Thoracic aorta (tissue), 2 donors: ENCODE measurements at regions not wholly inside any gene's neighbourhood (a gene's known extent, or its start where the extent isn't known, plus 50 kb on each side); places are given as distances from the start of the nearest gene placed in this dataset.

Experiments used
- ATAC-seq: fragments of 150-250 bp; one replicate; pipeline ENCODE4 v1.8.0; 2017; ENCODE audit warnings: low read depth; ENCODE audit not compliant: insufficient number of reproducible peaks, low FRiP score
- DNase-seq: peaks from one replicate; pipeline ENCODE4 v3.0.0-alpha.2; 2020; ENCODE audit warnings: low spot score
- H3K27ac ChIP-seq, 2 donors: fragments of 200-600 bp; sonication (generic); 1 replicate in 1 of 2; 2 replicates in 1 of 2; pipeline ENCODE4 v1.5.1; 2016; ENCODE audit warnings: mild to moderate bottlenecking in 2 of 2, moderate library complexity in 2 of 2
- H3K27me3 ChIP-seq: fragments of 200-600 bp; sonication (generic); replicated peaks from 2 replicates; pipeline ENCODE4 v1.6.0; 2016; ENCODE audit warnings: mild to moderate bottlenecking; ENCODE audit not compliant: insufficient read depth
- H3K36me3 ChIP-seq: fragments of 200-600 bp; sonication (generic); one replicate; pipeline ENCODE4 v1.5.1; 2016
- H3K4me1 ChIP-seq, 2 donors: fragments of 200-600 bp; sonication (generic); 1 replicate in 1 of 2; 2 replicates in 1 of 2; pipeline versions ENCODE4 v1.5.1 to v1.6.0; 2016; ENCODE audit warnings: low read depth in 2 of 2, mild to moderate bottlenecking in 1 of 2; ENCODE audit not compliant: control insufficient read depth in 1 of 2
- H3K4me3 ChIP-seq: fragments of 200-600 bp; sonication (generic); 2 replicates; pipeline ENCODE4 v1.5.1; 2016; ENCODE audit warnings: mild to moderate bottlenecking
- H3K9me3 ChIP-seq: fragments of 200-600 bp; sonication (generic); 2 replicates; pipeline ENCODE4 v1.5.1; 2016
- TF ChIP-seq, protein P1 (sequence below): fragments of 200-600 bp; sonication (generic); IDR thresholded peaks from one replicate; pipeline ENCODE4 v1.5.1; 2019; ENCODE audit warnings: antibody characterized with exemption

DNA sequence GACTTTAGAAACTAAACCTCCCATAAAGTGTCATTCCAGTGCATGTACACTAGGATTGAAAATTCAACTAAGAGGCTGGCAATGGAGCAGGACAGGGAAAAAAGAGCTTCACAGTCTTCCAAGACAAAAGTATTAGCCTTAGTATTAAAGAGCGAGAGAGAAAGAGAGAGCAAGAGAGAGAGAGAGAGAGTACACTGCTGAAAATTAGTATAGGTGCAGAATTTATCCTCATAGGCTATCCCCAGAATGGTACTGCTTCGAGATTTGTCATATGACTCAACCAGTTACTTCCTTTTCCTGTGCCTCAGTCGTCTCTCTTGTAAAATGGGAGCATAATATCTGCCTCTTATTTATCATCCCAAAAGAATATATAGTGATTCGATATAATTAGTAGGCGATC, 543.2 kb upstream of the JARID2 start:
- TF ChIP-seq, protein P1, sequence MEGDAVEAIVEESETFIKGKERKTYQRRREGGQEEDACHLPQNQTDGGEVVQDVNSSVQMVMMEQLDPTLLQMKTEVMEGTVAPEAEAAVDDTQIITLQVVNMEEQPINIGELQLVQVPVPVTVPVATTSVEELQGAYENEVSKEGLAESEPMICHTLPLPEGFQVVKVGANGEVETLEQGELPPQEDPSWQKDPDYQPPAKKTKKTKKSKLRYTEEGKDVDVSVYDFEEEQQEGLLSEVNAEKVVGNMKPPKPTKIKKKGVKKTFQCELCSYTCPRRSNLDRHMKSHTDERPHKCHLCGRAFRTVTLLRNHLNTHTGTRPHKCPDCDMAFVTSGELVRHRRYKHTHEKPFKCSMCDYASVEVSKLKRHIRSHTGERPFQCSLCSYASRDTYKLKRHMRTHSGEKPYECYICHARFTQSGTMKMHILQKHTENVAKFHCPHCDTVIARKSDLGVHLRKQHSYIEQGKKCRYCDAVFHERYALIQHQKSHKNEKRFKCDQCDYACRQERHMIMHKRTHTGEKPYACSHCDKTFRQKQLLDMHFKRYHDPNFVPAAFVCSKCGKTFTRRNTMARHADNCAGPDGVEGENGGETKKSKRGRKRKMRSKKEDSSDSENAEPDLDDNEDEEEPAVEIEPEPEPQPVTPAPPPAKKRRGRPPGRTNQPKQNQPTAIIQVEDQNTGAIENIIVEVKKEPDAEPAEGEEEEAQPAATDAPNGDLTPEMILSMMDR = no peak
- ATAC-seq = no peak
- Histone ChIP-seq H3K36me3 (no peaks in the 10 kb centered on the region), H3K27me3 (no peaks in the 10 kb centered on the region), H3K4me1 (peaks cover 3 to 20% of the 10 kb centered on the region in 2 donors), H3K4me3 (no peak overlapping the region), H3K27ac (no peak overlapping the region), H3K9me3 (no peaks in the 10 kb centered on the region)
- no peak for DNase-seq

DNA sequence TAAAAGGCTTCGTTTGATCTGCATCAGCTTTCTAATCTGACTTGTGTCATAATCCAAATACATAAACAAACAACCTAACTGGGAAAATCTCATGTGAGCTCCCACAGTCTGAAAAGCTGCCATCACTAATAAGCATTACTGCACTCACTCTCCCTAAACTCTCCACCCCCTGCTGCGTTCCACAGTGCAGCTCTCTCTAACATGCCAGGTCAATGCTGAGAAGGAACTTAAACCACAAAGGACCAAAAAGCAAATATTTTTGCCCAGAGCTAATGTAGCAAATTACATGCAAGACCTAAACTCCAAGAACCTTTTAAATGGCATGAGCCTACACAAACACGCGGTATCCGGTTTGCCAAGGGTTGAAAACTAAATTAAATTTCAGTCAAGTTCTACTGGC, 542.3 kb upstream of the JARID2 start:
- Histone ChIP-seq H3K27me3 (no peaks in the 10 kb centered on the region), H3K4me3 (no peak overlapping the region), H3K27ac (no peak overlapping the region), H3K4me1 (peaks cover 3 to 20% of the 10 kb centered on the region in 2 donors), H3K36me3 (no peaks in the 10 kb centered on the region), H3K9me3 (no peaks in the 10 kb centered on the region)
- no peak for DNase-seq
- TF ChIP-seq, protein P1 = no peak
- no peak for ATAC-seq

DNA sequence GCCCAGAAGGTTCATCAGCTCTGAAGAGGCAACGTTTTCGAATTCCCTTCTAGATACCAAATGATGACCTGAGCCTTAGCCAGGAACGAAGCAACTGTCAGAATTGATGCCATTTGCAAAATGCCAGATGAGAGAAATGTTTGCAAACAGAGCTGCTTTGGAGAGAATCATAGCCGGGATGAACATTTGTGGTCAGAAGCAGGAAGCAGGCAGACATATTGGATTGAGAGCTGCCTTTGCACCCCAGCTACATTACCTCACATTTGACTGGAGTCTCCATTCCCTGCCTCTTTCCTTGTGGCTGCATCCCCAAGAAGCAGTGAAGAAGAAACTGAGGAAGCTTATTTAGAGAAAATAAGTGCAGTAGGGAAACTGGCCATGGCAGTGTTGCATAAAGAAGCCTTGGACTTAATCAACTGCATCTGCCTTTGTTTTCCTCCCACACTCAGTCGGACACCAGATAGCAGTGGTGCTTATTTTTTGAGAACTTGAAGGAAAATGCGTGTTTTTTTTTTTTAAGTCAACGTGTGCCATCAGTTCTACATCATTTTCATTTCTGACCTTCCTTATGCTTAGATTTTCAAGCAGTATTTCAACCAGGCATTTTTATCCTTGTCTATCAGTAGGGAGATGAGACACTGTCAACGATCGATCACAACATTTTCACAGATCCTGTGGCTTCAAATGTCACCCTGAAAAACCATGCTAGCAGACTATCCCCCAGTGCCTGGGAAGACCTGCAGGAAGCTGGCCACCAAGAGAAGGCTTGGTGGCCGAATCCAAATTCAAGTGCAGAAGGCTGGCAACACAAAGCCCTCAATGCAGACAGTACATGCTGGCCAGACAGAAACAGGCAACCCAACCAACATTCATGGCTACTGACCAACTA, 541.2 kb upstream of the JARID2 start:
- Histone ChIP-seq H3K27ac (no peak overlapping the region), H3K9me3 (no peaks in the 10 kb centered on the region), H3K27me3 (no peaks in the 10 kb centered on the region), H3K4me3 (no peak overlapping the region), H3K36me3 (no peaks in the 10 kb centered on the region), H3K4me1 (peaks cover 3 to 20% of the 10 kb centered on the region in 2 donors)
- TF ChIP-seq, protein P1 = no peak
- ATAC-seq (no peak), DNase-seq (no peak)

DNA sequence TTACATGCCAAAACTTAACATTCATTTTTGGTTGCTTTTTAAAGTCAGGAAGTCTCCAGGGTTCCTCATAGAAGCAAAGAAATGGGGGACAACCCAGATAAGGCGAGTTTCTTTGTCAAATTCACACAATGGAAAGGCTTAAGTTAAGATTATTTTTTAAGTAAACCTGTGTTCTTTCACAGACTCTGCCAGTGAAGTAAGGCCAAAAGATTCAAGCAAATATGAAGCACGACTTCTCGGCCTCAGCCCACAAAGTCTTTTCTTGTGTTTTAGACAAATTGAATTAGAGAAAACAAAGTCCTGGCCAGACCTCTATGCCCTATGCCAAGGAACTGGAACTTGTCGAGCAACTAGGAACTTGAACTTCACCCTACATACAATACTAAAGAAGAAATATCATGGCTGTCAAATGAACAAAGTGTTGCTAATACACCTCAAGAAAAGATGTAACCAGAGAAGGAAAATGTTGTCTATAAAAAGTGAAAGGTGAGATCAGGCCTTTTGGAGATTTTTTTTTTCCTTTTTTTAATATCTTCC, 540.0 kb upstream of the JARID2 start:
- Histone ChIP-seq H3K36me3 (no peaks in the 10 kb centered on the region), H3K27ac (peak overlapping the region in 1 of 2 donors; percentile 32), H3K4me1 (peaks cover 3 to 20% of the 10 kb centered on the region in 2 donors), H3K9me3 (no peaks in the 10 kb centered on the region), H3K4me3 (no peak overlapping the region), H3K27me3 (no peaks in the 10 kb centered on the region)
- DNase-seq (no peak), ATAC-seq (no peak)
- TF ChIP-seq, protein P1 = no peak

DNA sequence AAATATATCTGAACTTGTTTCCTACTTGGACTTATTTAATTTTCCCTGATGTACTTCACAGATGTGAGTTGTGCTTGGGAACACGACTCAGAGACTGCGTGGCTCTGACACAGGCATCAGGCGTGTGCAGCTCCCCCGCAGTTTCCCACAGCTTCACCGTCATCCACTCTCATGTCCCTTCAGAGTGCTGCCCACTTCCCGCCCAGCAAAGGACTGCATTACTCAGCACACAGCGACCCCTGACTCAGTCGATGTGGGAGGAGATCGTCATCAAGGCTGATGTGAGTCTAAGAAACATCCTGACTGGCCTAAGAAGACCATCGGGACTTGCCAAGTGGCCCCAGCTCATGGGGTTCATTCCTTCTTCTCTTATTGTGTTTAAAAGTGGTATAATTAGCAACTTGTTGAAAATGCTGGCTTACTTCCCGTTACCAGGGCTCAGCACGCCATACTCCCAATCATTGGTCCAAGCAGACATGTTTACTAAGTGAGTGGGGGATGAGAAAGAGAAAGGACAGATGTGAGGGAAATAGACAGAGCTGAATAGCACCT, 539.4 kb upstream of the JARID2 start:
- DNase-seq = peak; percentile 70
- TF ChIP-seq, protein P1 = no peak
- peaks cover 3 to 20% of the 10 kb centered on the region in 2 donors for H3K4me1 ChIP-seq
- peak overlapping the region in 1 of 2 donors; percentile 32 for H3K27ac ChIP-seq
- no peaks in the 10 kb centered on the region for H3K27me3 ChIP-seq
- H3K9me3 ChIP-seq = no peaks in the 10 kb centered on the region
- peak overlapping the region; percentile 28 for H3K4me3 ChIP-seq
- H3K36me3 ChIP-seq = no peaks in the 10 kb centered on the region
- ATAC-seq = peak; percentile 63
